OCI-LY3 (cell line): ENCODE measurements at regions not wholly inside any gene's neighbourhood (a gene's known extent, or its start where the extent isn't known, plus 50 kb on each side); places are given as distances from the start of the nearest gene placed in this dataset.

Source experiments
- EZH2phosphoT487 ChIP-seq: fragments of 200-600 bp; shearing (Covaris generic); IDR thresholded peaks from 2 replicates; pipeline ENCODE4 v1.6.1; 2018; ENCODE audit warnings: antibody characterized with exemption, mixed run types, low read depth
- TF ChIP-seq, protein P1 (sequence below): fragments of 200-600, 300-600 bp; sonication (generic); IDR thresholded peaks from 2 replicates; pipeline ENCODE4 v1.5.1; 2014; ENCODE audit warnings: antibody characterized with exemption, low read length, low read depth

DNA sequence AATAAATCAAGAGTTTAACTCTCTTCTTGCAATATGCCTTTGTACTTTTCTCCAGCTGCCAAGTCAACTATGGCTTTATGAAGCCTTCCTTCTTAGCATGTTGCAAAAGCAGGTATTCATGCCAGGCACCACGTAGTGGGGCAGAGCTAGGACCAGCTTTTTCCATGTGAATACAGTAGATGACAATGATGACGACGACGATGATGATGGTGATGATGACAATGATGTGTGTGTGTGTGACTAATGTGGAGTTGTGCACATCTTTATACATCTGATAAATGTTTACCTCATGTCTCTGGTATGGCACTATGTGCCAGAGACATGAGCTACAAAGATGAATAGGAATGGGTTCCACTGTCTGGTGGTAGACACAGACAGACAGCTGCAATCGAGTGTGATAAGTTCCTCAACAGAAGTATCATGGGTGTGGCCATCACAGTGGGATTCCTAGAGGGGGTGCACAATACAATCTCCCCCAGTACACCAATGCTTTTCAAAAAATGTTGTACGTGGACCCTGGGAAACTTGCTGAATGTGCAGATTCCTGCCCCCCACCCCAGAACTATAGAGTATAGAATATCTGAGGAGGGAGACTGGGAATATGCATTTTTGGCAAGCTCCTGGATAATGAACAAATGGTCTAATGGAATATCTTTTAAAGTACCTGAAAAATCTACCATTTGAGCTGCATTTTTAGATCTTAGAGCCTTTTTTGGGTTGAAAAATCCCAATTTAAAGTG, 183.4 kb downstream of the ABCC12 start:
- TF ChIP-seq, protein P1, sequence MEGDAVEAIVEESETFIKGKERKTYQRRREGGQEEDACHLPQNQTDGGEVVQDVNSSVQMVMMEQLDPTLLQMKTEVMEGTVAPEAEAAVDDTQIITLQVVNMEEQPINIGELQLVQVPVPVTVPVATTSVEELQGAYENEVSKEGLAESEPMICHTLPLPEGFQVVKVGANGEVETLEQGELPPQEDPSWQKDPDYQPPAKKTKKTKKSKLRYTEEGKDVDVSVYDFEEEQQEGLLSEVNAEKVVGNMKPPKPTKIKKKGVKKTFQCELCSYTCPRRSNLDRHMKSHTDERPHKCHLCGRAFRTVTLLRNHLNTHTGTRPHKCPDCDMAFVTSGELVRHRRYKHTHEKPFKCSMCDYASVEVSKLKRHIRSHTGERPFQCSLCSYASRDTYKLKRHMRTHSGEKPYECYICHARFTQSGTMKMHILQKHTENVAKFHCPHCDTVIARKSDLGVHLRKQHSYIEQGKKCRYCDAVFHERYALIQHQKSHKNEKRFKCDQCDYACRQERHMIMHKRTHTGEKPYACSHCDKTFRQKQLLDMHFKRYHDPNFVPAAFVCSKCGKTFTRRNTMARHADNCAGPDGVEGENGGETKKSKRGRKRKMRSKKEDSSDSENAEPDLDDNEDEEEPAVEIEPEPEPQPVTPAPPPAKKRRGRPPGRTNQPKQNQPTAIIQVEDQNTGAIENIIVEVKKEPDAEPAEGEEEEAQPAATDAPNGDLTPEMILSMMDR = no peak
- TF ChIP-seq EZH2phosphoT487 = no peak
